Left lung (tissue), 4 donors: ENCODE measurements at regions not wholly inside any gene's neighbourhood (a gene's known extent, or its start where the extent isn't known, plus 50 kb on each side); places are given as distances from the start of the nearest gene placed in this dataset.

Experiments used
- ATAC-seq: fragments of 200-7000 bp; cut with Tn5 transposase; one replicate; pipeline ENCODE4 v1.9.1; 2020; ENCODE audit warnings: moderate library complexity
- DNase-seq, 4 donors: peaks; one replicate each; pipeline ENCODE4 v3.0.0-alpha.2; 2013 to 2020
- H3K27ac ChIP-seq, 2 donors: fragments of 200-600 bp; sonication (generic) in 1 of 2; one replicate each; pipeline versions ENCODE4 v1.5.0 to v1.8.0; 2020 to 2021
- H3K27me3 ChIP-seq, 2 donors: fragments of 200-600 bp; sonication (generic) in 1 of 2; one replicate each; pipeline versions ENCODE4 v1.5.0 to v1.8.0; 2020 to 2021
- H3K36me3 ChIP-seq, 2 donors: fragments of 200-600 bp; sonication (generic) in 1 of 2; one replicate each; pipeline versions ENCODE4 v1.5.0 to v1.8.0; 2020 to 2021
- H3K4me1 ChIP-seq, 2 donors: fragments of 200-600 bp; one replicate each; pipeline ENCODE4 v1.8.0; 2021
- H3K4me3 ChIP-seq, 2 donors: fragments of 200-600 bp; sonication (generic) in 1 of 2; one replicate each; pipeline versions ENCODE4 v1.5.0 to v1.8.0; 2020 to 2021; ENCODE audit warnings: mild to moderate bottlenecking in 1 of 2
- H3K9me3 ChIP-seq, 2 donors: fragments of 200-600 bp; sonication (generic) in 1 of 2; one replicate each; pipeline versions ENCODE4 v1.5.0 to v1.8.0; 2020 to 2021
- intact Hi-C, 2 donors: fragments of 100-400 bp; cut with DNase I; formaldehyde crosslinking; loops; one replicate each; pipeline versions ENCODE4 v1.11.2 to v1.14.2; 2022
- TF ChIP-seq, protein P1 (sequence below), 2 donors: fragments of 200-600 bp; sonication (generic) in 1 of 2; IDR thresholded peaks; one replicate each; pipeline versions ENCODE4 v1.5.0 to v1.8.0; 2021; ENCODE audit warnings: antibody characterized with exemption in 2 of 2
- donor health status: DM: no; HTN: yes; CAD: no.
- donor health status: DM: no; HTN: no; CAD: no.

DNA sequence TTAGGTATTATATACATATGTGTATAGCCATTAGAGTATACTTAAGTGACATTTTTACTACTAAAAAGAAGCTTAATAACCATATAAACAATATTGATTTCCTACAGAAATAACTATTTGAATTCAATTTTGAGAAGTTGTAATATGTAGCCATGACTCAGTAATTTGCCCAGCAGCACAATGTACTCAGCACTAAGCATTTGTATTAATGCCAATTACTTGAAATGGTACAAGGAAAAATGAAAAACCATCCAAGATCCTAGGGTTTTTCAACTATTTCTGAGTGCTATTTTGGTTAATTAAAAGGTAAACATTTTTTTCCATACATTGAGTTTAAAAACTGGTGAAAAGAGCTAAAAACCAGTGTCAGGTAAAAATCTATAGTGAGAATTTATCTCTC, 324.0 kb downstream of the KCNJ3 start:
- H3K36me3 ChIP-seq = no peaks in the 10 kb centered on the region
- no peak for ATAC-seq
- no peak overlapping the region for H3K27ac ChIP-seq
- no peaks in the 10 kb centered on the region for H3K27me3 ChIP-seq
- no peak for DNase-seq
- no peaks in the 10 kb centered on the region for H3K9me3 ChIP-seq
- no peak overlapping the region for H3K4me3 ChIP-seq
- TF ChIP-seq, protein P1, sequence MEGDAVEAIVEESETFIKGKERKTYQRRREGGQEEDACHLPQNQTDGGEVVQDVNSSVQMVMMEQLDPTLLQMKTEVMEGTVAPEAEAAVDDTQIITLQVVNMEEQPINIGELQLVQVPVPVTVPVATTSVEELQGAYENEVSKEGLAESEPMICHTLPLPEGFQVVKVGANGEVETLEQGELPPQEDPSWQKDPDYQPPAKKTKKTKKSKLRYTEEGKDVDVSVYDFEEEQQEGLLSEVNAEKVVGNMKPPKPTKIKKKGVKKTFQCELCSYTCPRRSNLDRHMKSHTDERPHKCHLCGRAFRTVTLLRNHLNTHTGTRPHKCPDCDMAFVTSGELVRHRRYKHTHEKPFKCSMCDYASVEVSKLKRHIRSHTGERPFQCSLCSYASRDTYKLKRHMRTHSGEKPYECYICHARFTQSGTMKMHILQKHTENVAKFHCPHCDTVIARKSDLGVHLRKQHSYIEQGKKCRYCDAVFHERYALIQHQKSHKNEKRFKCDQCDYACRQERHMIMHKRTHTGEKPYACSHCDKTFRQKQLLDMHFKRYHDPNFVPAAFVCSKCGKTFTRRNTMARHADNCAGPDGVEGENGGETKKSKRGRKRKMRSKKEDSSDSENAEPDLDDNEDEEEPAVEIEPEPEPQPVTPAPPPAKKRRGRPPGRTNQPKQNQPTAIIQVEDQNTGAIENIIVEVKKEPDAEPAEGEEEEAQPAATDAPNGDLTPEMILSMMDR (IDR thresholded peaks at IDR 0.05) = no peak
- no peaks in the 10 kb centered on the region for H3K4me1 ChIP-seq
- intact Hi-C loops = no loop called here

DNA sequence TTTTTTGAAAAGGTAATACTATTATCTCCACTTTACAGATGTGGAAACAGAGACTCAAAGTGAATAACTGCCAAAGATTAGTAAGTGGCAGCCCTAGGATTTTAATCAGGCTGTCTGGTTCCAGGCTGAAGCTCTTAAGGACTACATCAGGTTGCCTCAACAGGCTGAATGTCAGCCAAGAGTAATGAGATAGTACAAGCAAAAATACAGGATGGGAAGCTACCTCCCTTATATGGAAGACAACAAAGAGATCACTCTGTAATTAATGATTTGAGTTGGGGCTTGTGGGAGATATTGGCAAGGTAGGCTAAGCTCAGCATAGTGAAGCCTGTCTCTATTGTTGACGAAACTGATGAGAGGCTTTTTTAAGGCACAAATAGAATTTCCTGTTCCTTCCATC, 323.1 kb downstream of the KCNJ3 start:
- TF ChIP-seq, protein P1 (IDR thresholded peaks at IDR 0.05) = no peak
- Histone ChIP-seq H3K4me1 (no peaks in the 10 kb centered on the region), H3K4me3 (no peak overlapping the region), H3K27me3 (no peaks in the 10 kb centered on the region), H3K9me3 (no peaks in the 10 kb centered on the region), H3K36me3 (no peaks in the 10 kb centered on the region), H3K27ac (no peak overlapping the region)
- ATAC-seq (no peak), DNase-seq (no peak)
- intact Hi-C loops = no loop called here

DNA sequence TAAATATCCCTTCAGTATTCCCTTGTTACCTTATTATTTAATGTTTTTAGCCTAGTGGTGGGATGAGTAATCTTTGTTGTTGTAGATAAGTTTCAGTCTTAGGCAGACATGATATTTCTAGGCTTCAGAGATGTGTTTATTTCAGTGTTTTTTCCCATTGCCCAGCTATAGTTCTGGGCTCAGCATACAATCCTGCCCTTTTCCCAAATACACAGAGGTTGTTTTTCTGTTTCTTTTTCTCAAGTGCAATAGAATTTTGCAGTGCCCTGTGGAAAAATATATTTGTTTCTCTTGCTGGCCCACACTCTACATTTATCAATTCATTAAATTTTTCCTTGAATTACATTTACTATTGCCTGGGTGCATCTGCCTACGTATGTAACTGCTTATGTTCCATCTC, 321.8 kb downstream of the KCNJ3 start:
- TF ChIP-seq, protein P1 (IDR thresholded peaks at IDR 0.05) = no peak
- no peaks in the 10 kb centered on the region for H3K4me1 ChIP-seq
- no peak overlapping the region for H3K27ac ChIP-seq
- intact Hi-C loops = no loop called here
- ATAC-seq (no peak), DNase-seq (no peak)
- H3K4me3 ChIP-seq = no peak overlapping the region
- H3K9me3 ChIP-seq = no peaks in the 10 kb centered on the region
- H3K36me3 ChIP-seq = no peaks in the 10 kb centered on the region
- no peaks in the 10 kb centered on the region for H3K27me3 ChIP-seq

DNA sequence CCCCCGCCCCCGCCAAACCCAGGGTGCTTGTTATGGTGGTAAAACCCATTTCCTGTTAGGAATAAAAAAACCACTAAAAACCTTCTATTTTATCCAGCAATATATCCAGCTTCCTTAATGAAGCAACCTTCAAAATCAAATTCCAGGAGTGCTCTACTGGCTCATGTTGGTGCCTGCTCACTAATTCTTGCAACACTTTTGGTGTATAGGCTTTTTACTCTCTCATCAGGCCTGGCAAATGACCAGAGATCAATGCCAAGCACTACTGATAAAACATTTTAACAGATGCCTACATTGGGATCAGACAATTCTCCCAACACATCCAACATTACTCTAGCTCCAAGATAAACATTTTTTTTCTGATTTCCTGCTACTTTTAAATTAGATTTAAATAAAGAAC, 312.4 kb downstream of the KCNJ3 start:
- Histone ChIP-seq H3K27ac (no peak overlapping the region), H3K4me3 (no peak overlapping the region), H3K4me1 (no peaks in the 10 kb centered on the region), H3K9me3 (no peaks in the 10 kb centered on the region), H3K27me3 (no peaks in the 10 kb centered on the region), H3K36me3 (no peaks in the 10 kb centered on the region)
- TF ChIP-seq, protein P1 (IDR thresholded peaks at IDR 0.05) = no peak
- intact Hi-C loops = no loop called here
- no peak for ATAC-seq
- DNase-seq = no peak

DNA sequence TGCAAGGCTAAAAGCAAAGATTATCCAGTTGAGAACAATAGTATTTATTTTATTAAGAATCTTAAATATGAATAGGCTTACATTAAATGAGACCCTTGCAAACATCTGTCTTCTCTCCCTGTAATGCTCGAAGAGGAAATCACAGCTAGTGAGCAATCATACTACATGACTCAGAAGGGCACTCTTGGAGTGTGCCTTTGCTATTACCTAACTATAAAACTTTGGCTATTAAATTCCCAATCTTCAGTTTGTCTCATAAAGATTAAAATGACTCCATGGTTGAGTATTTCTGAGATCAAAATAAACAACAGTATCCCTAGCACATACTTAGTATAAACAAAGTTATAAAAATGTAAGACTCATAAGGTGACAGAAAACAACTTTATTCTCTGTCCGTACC, 296.9 kb downstream of the KCNJ3 start:
- H3K36me3 ChIP-seq = no peaks in the 10 kb centered on the region
- ATAC-seq (no peak), DNase-seq (no peak)
- intact Hi-C loops = no loop called here
- no peaks in the 10 kb centered on the region for H3K27me3 ChIP-seq
- no peak overlapping the region for H3K27ac ChIP-seq
- no peaks in the 10 kb centered on the region for H3K4me1 ChIP-seq
- no peak overlapping the region for H3K4me3 ChIP-seq
- TF ChIP-seq, protein P1 (IDR thresholded peaks at IDR 0.05) = no peak
- no peaks in the 10 kb centered on the region for H3K9me3 ChIP-seq
